Endothelial cell of umbilical vein (primary cell): ENCODE measurements at regions not wholly inside any gene's neighbourhood (a gene's known extent, or its start where the extent isn't known, plus 50 kb on each side); places are given as distances from the start of the nearest gene placed in this dataset.

Experiments
- BruUV-seq: library from RNA; stranded (reverse); fragments of 400-500 nt; replicated peaks from 2 replicates; lab custom pipeline; 2021; lab: Mats Ljungman, UMichigan
- CTCF ChIA-PET: fragments of 300-600, 350-600 bp; sonication (Branson Sonifier 250); formaldehyde crosslinking; loops from one replicate; lab custom pipeline; 2021; ENCODE audit warnings: antibody characterized with exemption, inconsistent platforms; lab: Charles Lee
- POLR2A ChIA-PET: fragments of 300-600, 350-600 bp; sonication (Branson Sonifier 250); formaldehyde crosslinking; loops from one replicate; lab custom pipeline; 2021; ENCODE audit warnings: antibody characterized with exemption, inconsistent platforms; lab: Charles Lee
- DNase-seq: peaks from one replicate; pipeline ENCODE4 v3.0.0-alpha.2; 2011; ENCODE audit warnings: low read depth, low spot score
- FAIRE-seq: peaks from 2 replicates; lab custom pipeline; 2011; peaks lifted over from hg19 to GRCh38; lab: Jason Lieb, UNC
- H2AFZ ChIP-seq: 2 replicates; pipeline ENCODE4 v1.6.0; 2012; ENCODE audit warnings: low read depth, low read length, control low read depth, inconsistent platforms
- H3K27ac ChIP-seq: 2 replicates; pipeline ENCODE4 v1.5.1; 2011; ENCODE audit warnings: low read depth, mild to moderate bottlenecking, control low read depth, low read length, moderate library complexity; ENCODE audit not compliant: insufficient read depth
- H3K27me3 ChIP-seq, 2 experiments: 2 replicates each; pipeline versions ENCODE4 v1.6.0 to v1.6.1; 2011; ENCODE audit warnings: low read length in 2 of 2, mixed read lengths in 1 of 2; ENCODE audit not compliant: control insufficient read depth in 2 of 2, insufficient read depth in 2 of 2
- H3K36me3 ChIP-seq, 2 experiments: 2 replicates in 1 of 2; 3 replicates in 1 of 2; pipeline ENCODE4 v1.5.1; 2011; ENCODE audit warnings: low read length in 2 of 2, mild to moderate bottlenecking in 1 of 2, moderate library complexity in 1 of 2; ENCODE audit not compliant: control insufficient read depth in 2 of 2, insufficient read depth in 2 of 2; ENCODE audit errors: extremely low read depth in 1 of 2
- H3K4me1 ChIP-seq: 3 replicates; pipeline ENCODE4 v1.5.1; 2011; ENCODE audit warnings: mild to moderate bottlenecking, low read length; ENCODE audit not compliant: control insufficient read depth, insufficient read depth; ENCODE audit errors: extremely low read depth
- H3K4me2 ChIP-seq: 2 replicates; pipeline ENCODE4 v1.6.1; 2011; ENCODE audit warnings: low read length, control low read depth, mixed read lengths; ENCODE audit not compliant: insufficient read depth
- H3K4me3 ChIP-seq, 3 experiments: fragments of 200-600 bp in 1 of 3; sonication (generic), shearing (Covaris generic) in 1 of 3; replicated peaks in 1 of 3; 2 replicates each; pipeline ENCODE4 v1.5.1; 2011 to 2016; ENCODE audit warnings: control low read depth in 3 of 3, low read length in 3 of 3, mild to moderate bottlenecking in 2 of 3, inconsistent platforms in 1 of 3, low read depth in 1 of 3, moderate library complexity in 1 of 3; ENCODE audit not compliant: insufficient read depth in 1 of 3
- H3K79me2 ChIP-seq: 2 replicates; pipeline ENCODE4 v1.6.0; 2012; ENCODE audit warnings: low read length, inconsistent platforms; ENCODE audit not compliant: control insufficient read depth, insufficient read depth
- H3K9ac ChIP-seq: replicated peaks from 2 replicates; pipeline ENCODE3; 2011; ENCODE audit warnings: low read length, control low read depth; ENCODE audit not compliant: insufficient read depth; ENCODE audit errors: extremely low read depth
- H3K9me1 ChIP-seq: replicated peaks from 3 replicates; pipeline ENCODE4 v1.6.0; 2011; ENCODE audit warnings: mild to moderate bottlenecking, low read length; ENCODE audit not compliant: control insufficient read depth, insufficient read depth; ENCODE audit errors: extremely low read depth
- H3K9me3 ChIP-seq: replicated peaks from 2 replicates; pipeline ENCODE4 v1.5.1; 2012; ENCODE audit warnings: low read length, inconsistent platforms; ENCODE audit not compliant: control insufficient read depth, insufficient read depth
- H4K20me1 ChIP-seq: replicated peaks from 2 replicates; pipeline ENCODE3; 2011; ENCODE audit warnings: mild to moderate bottlenecking, low read length; ENCODE audit not compliant: control insufficient read depth, insufficient read depth; ENCODE audit errors: extremely low read depth
- CTCF ChIP-seq, 2 donors: IDR thresholded peaks; 1 replicate in 1 of 2; 2 replicates in 1 of 2; pipeline ENCODE4 v1.5.1; 2011; ENCODE audit warnings: low read length in 2 of 2, mild to moderate bottlenecking in 2 of 2, moderate library complexity in 2 of 2, control low read depth in 1 of 2, inconsistent platforms in 1 of 2, low read depth in 1 of 2; ENCODE audit not compliant: insufficient read depth in 1 of 2; ENCODE audit errors: extremely low read depth in 1 of 2
- EZH2 ChIP-seq: IDR thresholded peaks from 2 replicates; pipeline ENCODE4 v1.6.1; 2012; ENCODE audit warnings: borderline replicate concordance, low read depth, mild to moderate bottlenecking, moderate library complexity, low read length, inconsistent platforms; ENCODE audit not compliant: severe bottlenecking
- FOS ChIP-seq: IDR thresholded peaks from 2 replicates; pipeline ENCODE4 v1.6.1; 2011; ENCODE audit warnings: mild to moderate bottlenecking, low read length, moderate library complexity, borderline replicate concordance; ENCODE audit not compliant: insufficient read depth
- GATA2 ChIP-seq: IDR thresholded peaks from 2 replicates; pipeline ENCODE4 v1.7.0; 2011; ENCODE audit warnings: low read depth, mild to moderate bottlenecking, moderate library complexity, mixed read lengths, low read length; ENCODE audit not compliant: insufficient read length, insufficient read depth
- JUN ChIP-seq: IDR thresholded peaks from 2 replicates; pipeline ENCODE4 v1.6.1; 2011; ENCODE audit warnings: borderline replicate concordance, low read depth; ENCODE audit not compliant: insufficient read length, insufficient read depth
- MYC ChIP-seq: IDR thresholded peaks from one replicate; pipeline ENCODE4 v1.6.1; 2011; ENCODE audit warnings: mild to moderate bottlenecking, low read depth, low read length
- POLR2A ChIP-seq: IDR thresholded peaks from 2 replicates; pipeline ENCODE4 v1.6.1; 2012; ENCODE audit warnings: low read depth, mild to moderate bottlenecking, control low read depth, low read length
- POLR2AphosphoS5 ChIP-seq: IDR thresholded peaks from 2 replicates; pipeline ENCODE4 v1.6.1; 2012; ENCODE audit warnings: low read depth, mild to moderate bottlenecking, control low read depth, low read length, moderate library complexity; ENCODE audit not compliant: insufficient read depth
- dilution Hi-C: fragments of 300-500 bp; cut with MboI; formaldehyde crosslinking; loops from one replicate; pipeline ENCODE4 v1.15.0; 2019; ENCODE audit warnings: low sequenced_read_pairs; ENCODE audit not compliant: extremely low pct_ligation_motif_present
- intact Hi-C: fragments of 100-400 bp; cut with micrococcal nuclease; formaldehyde crosslinking; loops from one replicate; pipeline ENCODE4 v1.10.0; 2022
- TF ChIP-seq, protein P1 (sequence below): IDR thresholded peaks from 2 replicates; pipeline ENCODE4 v1.6.1; 2011; ENCODE audit not compliant: insufficient read depth, insufficient read length

GRCh38 chr12:88889326-88890110 lies 309.2 kb upstream of the KITLG start:
- Histone ChIP-seq H3K27me3 (no peaks in the 10 kb centered on the region), H3K4me1 (no peaks in the 10 kb centered on the region), H2AFZ (no peak overlapping the region), H3K4me2 (no peak overlapping the region), H3K36me3 (no peaks in the 10 kb centered on the region), H3K4me3 (no peak overlapping the region), H3K9me1 (no peaks in the 10 kb centered on the region), H3K79me2 (no peaks in the 10 kb centered on the region), H3K9ac (no peak overlapping the region), H3K9me3 (no peaks in the 10 kb centered on the region), H3K27ac (no peak overlapping the region), H4K20me1 (no peaks in the 10 kb centered on the region)
- TF ChIP-seq EZH2 (no peak), FOS (no peak), POLR2AphosphoS5 (no peak), GATA2 (no peak), POLR2A (no peak), CTCF (IDR thresholded peaks at IDR 0.05; ENCODE audit: extremely low read depth in 1 of 2, insufficient read depth in 1 of 2, low read depth in 1 of 2, low read length in 2 of 2) (no peak), JUN (no peak), MYC (no peak)
- TF ChIP-seq, protein P1, sequence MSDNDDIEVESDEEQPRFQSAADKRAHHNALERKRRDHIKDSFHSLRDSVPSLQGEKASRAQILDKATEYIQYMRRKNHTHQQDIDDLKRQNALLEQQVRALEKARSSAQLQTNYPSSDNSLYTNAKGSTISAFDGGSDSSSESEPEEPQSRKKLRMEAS = no peak
- POLR2A ChIA-PET = no interaction called here
- intact Hi-C loops (no loop called here), dilution Hi-C loops (no loop called here)
- DNase-seq (peak; percentile 59), FAIRE-seq (no peak)
- BruUV-seq = no TSS peak
- CTCF ChIA-PET = interaction anchor here (1.1 kb wide), 1 partner anchor 8 kb away, joined by 3 read pairs; no protein-coding TSS in a partner anchor
